Tibial artery (tissue), 4 donors: ENCODE measurements at regions not wholly inside any gene's neighbourhood (a gene's known extent, or its start where the extent isn't known, plus 50 kb on each side); places are given as distances from the start of the nearest gene placed in this dataset.
"Not testable (repeated sequence)": the region's sequence is repeated elsewhere in the genome, so short reads cannot be mapped to it uniquely, and the experiment has no call there.

Source experiments
- DNase-seq, 2 donors: peaks; one replicate each; pipeline ENCODE4 v3.0.0-alpha.2; 2019
- H3K27ac ChIP-seq, 2 donors: fragments of 200-600 bp; sonication (generic) in 1 of 2; 1 replicate in 1 of 2; 2 replicates in 1 of 2; pipeline ENCODE4 v1.5.1; 2018 to 2019; ENCODE audit warnings: mild to moderate bottlenecking in 1 of 2
- H3K27me3 ChIP-seq, 2 donors: fragments of 200-600 bp; sonication (generic) in 1 of 2; one replicate each; pipeline versions ENCODE4 v1.5.1 to v1.6.0; 2016 to 2019
- H3K36me3 ChIP-seq, 3 donors: fragments of 200-600 bp; sonication (generic) in 2 of 3; one replicate each; pipeline ENCODE4 v1.5.1; 2016 to 2019; ENCODE audit warnings: mild to moderate bottlenecking in 2 of 3
- H3K4me1 ChIP-seq, 4 donors: fragments of 200-600 bp; sonication (generic) in 2 of 4; 1 replicate in 3 of 4; 2 replicates in 1 of 4; pipeline ENCODE4 v1.5.1; 2016 to 2019
- H3K4me3 ChIP-seq, 2 donors: fragments of 200-600 bp; sonication (generic) in 1 of 2; 1 replicate in 1 of 2; 2 replicates in 1 of 2; pipeline ENCODE4 v1.5.1; 2018 to 2019; ENCODE audit warnings: mild to moderate bottlenecking in 2 of 2
- H3K9me3 ChIP-seq, 3 donors: fragments of 200-600 bp; sonication (generic) in 1 of 3; one replicate each; pipeline ENCODE4 v1.5.1; 2016 to 2019
- CTCF ChIP-seq, 2 experiments: fragments of 200-600 bp in 1 of 2; fragments of 450-650 bp in 1 of 2; IDR thresholded peaks; one replicate each; pipeline ENCODE4 v1.5.1; 2017 to 2019; ENCODE audit warnings: antibody characterized with exemption in 2 of 2, mild to moderate bottlenecking in 1 of 2, moderate library complexity in 1 of 2
- intact Hi-C: fragments of 100-400 bp; cut with DNase I; formaldehyde crosslinking; loops from one replicate; pipeline ENCODE4 v1.15.0; 2023; ENCODE audit warnings: low total_unique reads

- no peak overlapping the region for H3K4me3 ChIP-seq
- DNase-seq: no peak
- no peaks in the 10 kb centered on the region for H3K36me3 ChIP-seq
- H3K27ac ChIP-seq: no peak overlapping the region
- H3K4me1 ChIP-seq: peaks cover 0 to 30% (median 15%) of the 10 kb centered on the region in 4 donors
- H3K9me3 ChIP-seq: no peaks in the 10 kb centered on the region
- intact Hi-C loops: no loop called here
- no peaks in the 10 kb centered on the region for H3K27me3 ChIP-seq
- no peak for TF ChIP-seq CTCF (IDR thresholded peaks at IDR 0.05)
These were observed 177.8 kb upstream of the SLC38A2 start for GRCh38 chr12:46550266-46550879.

GRCh38 chr12:46549527-46550265, 177.1 kb upstream of the SLC38A2 start:
- intact Hi-C loops: no loop called here
- peaks cover 0 to 23% (median 10%) of the 10 kb centered on the region in 4 donors for H3K4me1 ChIP-seq
- no peak overlapping the region for H3K27ac ChIP-seq
- no peaks in the 10 kb centered on the region for H3K9me3 ChIP-seq
- H3K27me3 ChIP-seq: no peaks in the 10 kb centered on the region
- DNase-seq: no peak
- no peak for TF ChIP-seq CTCF (IDR thresholded peaks at IDR 0.05)
- H3K4me3 ChIP-seq: no peak overlapping the region
- H3K36me3 ChIP-seq: no peaks in the 10 kb centered on the region

GRCh38 chr12:46548605-46549071, 176.1 kb upstream of the SLC38A2 start:
- no peak overlapping the region for H3K4me3 ChIP-seq
- TF ChIP-seq CTCF (IDR thresholded peaks at IDR 0.05): no peak
- H3K36me3 ChIP-seq: no peaks in the 10 kb centered on the region
- no peak for DNase-seq
- H3K27ac ChIP-seq: no peak overlapping the region
- H3K9me3 ChIP-seq: no peaks in the 10 kb centered on the region
- intact Hi-C loops: no loop called here
- no peaks in the 10 kb centered on the region for H3K27me3 ChIP-seq
- peaks cover 0 to 13% (median 4%) of the 10 kb centered on the region in 4 donors for H3K4me1 ChIP-seq

GRCh38 chr12:46547421-46548354, 175.1 kb upstream of the SLC38A2 start:
- intact Hi-C loops: no loop called here
- DNase-seq: no peak
- Histone ChIP-seq H3K36me3 (no peaks in the 10 kb centered on the region), H3K4me1 (peaks cover 0 to 6% (median 0%) of the 10 kb centered on the region in 4 donors), H3K27me3 (no peaks in the 10 kb centered on the region), H3K9me3 (no peaks in the 10 kb centered on the region), H3K4me3 (no peak overlapping the region), H3K27ac (no peak overlapping the region)
- no peak for TF ChIP-seq CTCF (IDR thresholded peaks at IDR 0.05)

GRCh38 chr12:46546634-46547273, 174.2 kb upstream of the SLC38A2 start:
- Histone ChIP-seq H3K9me3 (no peaks in the 10 kb centered on the region), H3K36me3 (no peaks in the 10 kb centered on the region), H3K27me3 (no peaks in the 10 kb centered on the region), H3K4me3 (no peak overlapping the region), H3K27ac (no peak overlapping the region), H3K4me1 (peaks cover 0 to 6% (median 0%) of the 10 kb centered on the region in 4 donors)
- intact Hi-C loops: no loop called here
- no peak for DNase-seq
- TF ChIP-seq CTCF (IDR thresholded peaks at IDR 0.05): no peak

GRCh38 chr12:46543378-46543795, 170.8 kb upstream of the SLC38A2 start:
- H3K27me3 ChIP-seq, intact Hi-C loops, H3K4me1 ChIP-seq, H3K36me3 ChIP-seq, H3K9me3 ChIP-seq, H3K27ac ChIP-seq, DNase-seq, H3K4me3 ChIP-seq: not testable (repeated sequence)
